ENCODE measurements at regions not wholly inside any gene's neighbourhood (a gene's known extent, or its start where the extent isn't known, plus 50 kb on each side); places are given as distances from the start of the nearest gene placed in this dataset.

DNA sequence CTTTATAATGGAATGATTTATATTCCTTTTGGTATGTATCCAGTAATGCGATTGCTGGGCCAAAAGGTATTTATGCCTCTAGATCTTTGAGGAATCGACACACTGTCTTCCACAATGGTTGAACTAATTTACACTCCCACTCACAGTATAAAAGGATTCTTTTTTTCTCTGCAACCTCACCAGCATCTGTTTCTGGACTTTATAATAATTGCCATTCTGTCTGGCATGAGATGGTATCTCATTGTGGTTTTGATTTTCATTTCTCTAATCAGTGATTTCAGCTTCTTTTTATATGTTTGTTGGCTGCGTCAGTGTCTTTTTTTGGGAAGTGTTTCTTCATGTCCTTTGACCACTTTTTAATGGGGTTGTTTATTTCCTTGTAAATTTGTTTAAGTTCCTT, 679.3 kb downstream of the JRKL start:
- Histone ChIP-seq H3K9me1 (ENCODE audit: insufficient read depth, low read length) (no peaks in the 10 kb centered on the region), H3K4me2 (ENCODE audit: low read depth, low read length) (no peak overlapping the region), H2BK120ac (ENCODE audit: low read depth, low read length) (no peak overlapping the region), H3K27ac (ENCODE audit: insufficient read depth, low read length) (no peak overlapping the region), H3K4me1 (ENCODE audit: control insufficient read depth, insufficient read depth, low read length) (no peaks in the 10 kb centered on the region), H4K8ac (ENCODE audit: low read depth in 2 of 2, low read length in 2 of 2) (no peak overlapping the region), H2BK20ac (ENCODE audit: low read depth, low read length) (no peak overlapping the region), H4K20me1 (ENCODE audit: insufficient read depth, low read length) (no peaks in the 10 kb centered on the region), H4K91ac (ENCODE audit: insufficient read depth, low read depth, low read length) (no peak overlapping the region), H3K9me3 (ENCODE audit: control insufficient read depth, insufficient read depth, low read length) (peaks cover 5% of the 10 kb centered on the region), H3K4ac (ENCODE audit: low read depth, low read length) (no peak overlapping the region), H2AK9ac (replicated peaks; ENCODE audit: low read depth, low read length, poor library complexity) (no peak overlapping the region), H3K56ac (ENCODE audit: extremely low read depth, insufficient read depth, low read length) (no peak overlapping the region), H2AFZ (replicated peaks; ENCODE audit: low read length, poor library complexity) (no peak overlapping the region), H3K9ac (ENCODE audit: low read depth, low read length) (no peak overlapping the region), H3K18ac (ENCODE audit: low read depth, low read length) (no peak overlapping the region), H3K14ac (replicated peaks; ENCODE audit: low read depth, low read length) (no peak overlapping the region), H3K27me3 (ENCODE audit: control insufficient read depth, insufficient read depth, low read length) (no peaks in the 10 kb centered on the region), H3K36me3 (ENCODE audit: control insufficient read depth, insufficient read depth, low read length) (no peaks in the 10 kb centered on the region), H3K4me3 (ENCODE audit: insufficient read depth, low read depth, low read length) (no peak overlapping the region), H4K5ac (ENCODE audit: low read depth, low read length) (no peak overlapping the region), H2BK15ac (ENCODE audit: low read depth, low read length) (no peak overlapping the region), H3K23ac (ENCODE audit: low read depth, low read length) (no peak overlapping the region), H2AK5ac (ENCODE audit: low read depth, low read length) (no peak overlapping the region), H2BK5ac (ENCODE audit: low read depth, low read length, poor library complexity, severe bottlenecking) (no peak overlapping the region), H3K79me1 (ENCODE audit: low read depth in 1 of 2, low read length in 2 of 2) (no peaks in the 10 kb centered on the region)
- BruUV-seq (replicated peaks): no TSS peak
- intact Hi-C loops (cut with micrococcal nuclease): no loop called here
- ChIA-PET CTCF (no interaction called here), POLR2A (ENCODE audit: unreplicated experiment) (no interaction called here)
- in situ Hi-C loops (cut with MboI; ENCODE audit: low sequenced_read_pairs): no loop called here
- ATAC-seq (ENCODE audit: low read depth) (no peak), DNase-seq (no peak)
- WGBS, 2 experiments (ENCODE audit: extremely low coverage in 2 of 2, insufficient read length in 1 of 2): no CpG with 5 or more reads among the region's 3 CpGs
- TF ChIP-seq MXI1 (IDR thresholded peaks at IDR 0.05; ENCODE audit: borderline replicate concordance, low read depth, low read length) (no peak), MAFK (IDR thresholded peaks at IDR 0.05; ENCODE audit: low read depth, low read length) (no peak), RAD21 (IDR thresholded peaks at IDR 0.05; ENCODE audit: low read length) (no peak), ELK1 (IDR thresholded peaks at IDR 0.05; ENCODE audit: borderline replicate concordance, low read depth, low read length) (no peak), FOS (IDR thresholded peaks at IDR 0.05; ENCODE audit: low read depth, low read length) (no peak), CEBPB (IDR thresholded peaks at IDR 0.05; ENCODE audit: low read depth, low read length) (no peak), SMC3 (IDR thresholded peaks at IDR 0.05; ENCODE audit: low read depth, low read length) (no peak), RFX5 (IDR thresholded peaks at IDR 0.05; ENCODE audit: low read depth, low read length) (no peak), MAZ (IDR thresholded peaks at IDR 0.05; ENCODE audit: borderline replicate concordance, low read depth, low read length) (no peak), NFE2L2 (IDR thresholded peaks at IDR 0.05; ENCODE audit: low read depth, low read length) (no peak), POLR2A (IDR thresholded peaks at IDR 0.05; ENCODE audit: low read depth, low read length) (no peak), CHD1 (IDR thresholded peaks at IDR 0.05; ENCODE audit: low read depth, low read length) (no peak), BHLHE40 (IDR thresholded peaks at IDR 0.05; ENCODE audit: low read depth, low read length) (no peak), RCOR1 (IDR thresholded peaks at IDR 0.05; ENCODE audit: insufficient replicate concordance, low read length) (no peak)
- TF ChIP-seq, protein P1, sequence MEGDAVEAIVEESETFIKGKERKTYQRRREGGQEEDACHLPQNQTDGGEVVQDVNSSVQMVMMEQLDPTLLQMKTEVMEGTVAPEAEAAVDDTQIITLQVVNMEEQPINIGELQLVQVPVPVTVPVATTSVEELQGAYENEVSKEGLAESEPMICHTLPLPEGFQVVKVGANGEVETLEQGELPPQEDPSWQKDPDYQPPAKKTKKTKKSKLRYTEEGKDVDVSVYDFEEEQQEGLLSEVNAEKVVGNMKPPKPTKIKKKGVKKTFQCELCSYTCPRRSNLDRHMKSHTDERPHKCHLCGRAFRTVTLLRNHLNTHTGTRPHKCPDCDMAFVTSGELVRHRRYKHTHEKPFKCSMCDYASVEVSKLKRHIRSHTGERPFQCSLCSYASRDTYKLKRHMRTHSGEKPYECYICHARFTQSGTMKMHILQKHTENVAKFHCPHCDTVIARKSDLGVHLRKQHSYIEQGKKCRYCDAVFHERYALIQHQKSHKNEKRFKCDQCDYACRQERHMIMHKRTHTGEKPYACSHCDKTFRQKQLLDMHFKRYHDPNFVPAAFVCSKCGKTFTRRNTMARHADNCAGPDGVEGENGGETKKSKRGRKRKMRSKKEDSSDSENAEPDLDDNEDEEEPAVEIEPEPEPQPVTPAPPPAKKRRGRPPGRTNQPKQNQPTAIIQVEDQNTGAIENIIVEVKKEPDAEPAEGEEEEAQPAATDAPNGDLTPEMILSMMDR (conservative IDR thresholded peaks at IDR 0.05; ENCODE audit: low read depth, low read length): no peak
- TF ChIP-seq, protein P2, sequence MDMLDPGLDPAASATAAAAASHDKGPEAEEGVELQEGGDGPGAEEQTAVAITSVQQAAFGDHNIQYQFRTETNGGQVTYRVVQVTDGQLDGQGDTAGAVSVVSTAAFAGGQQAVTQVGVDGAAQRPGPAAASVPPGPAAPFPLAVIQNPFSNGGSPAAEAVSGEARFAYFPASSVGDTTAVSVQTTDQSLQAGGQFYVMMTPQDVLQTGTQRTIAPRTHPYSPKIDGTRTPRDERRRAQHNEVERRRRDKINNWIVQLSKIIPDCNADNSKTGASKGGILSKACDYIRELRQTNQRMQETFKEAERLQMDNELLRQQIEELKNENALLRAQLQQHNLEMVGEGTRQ (IDR thresholded peaks at IDR 0.05; ENCODE audit: low read depth, low read length): no peak
- dilution Hi-C loops (cut with HindIII; ENCODE audit: low sequenced_read_pairs, unreplicated experiment): no loop called here

Data from IMR-90 (cell line).